ENCODE measurements at regions not wholly inside any gene's neighbourhood (a gene's known extent, or its start where the extent isn't known, plus 50 kb on each side); places are given as distances from the start of the nearest gene placed in this dataset.

DNA sequence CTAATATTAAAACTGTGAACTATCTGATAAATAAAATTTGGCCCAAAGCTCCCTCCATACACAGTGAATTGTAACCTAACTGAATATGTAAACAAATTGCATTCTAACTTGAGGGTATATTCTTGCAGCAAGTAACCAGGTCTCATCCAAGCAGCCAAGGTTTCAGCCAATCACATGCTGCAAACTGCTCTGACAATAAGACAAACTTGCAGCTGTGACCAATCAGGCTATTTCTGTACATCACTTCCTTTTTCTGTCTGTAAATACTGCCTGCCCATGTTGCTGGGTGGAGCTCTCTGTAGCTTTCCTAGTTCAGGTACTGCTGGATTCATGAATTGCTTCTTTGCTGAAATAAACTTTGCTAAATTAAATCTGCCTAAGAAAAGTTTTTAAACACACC lies 499.0 kb downstream of the GALC start:
- no peak for ATAC-seq
- intact Hi-C loops (cut with micrococcal nuclease), result no loop called here
- H3K9me3 ChIP-seq (ENCODE audit: control insufficient read depth, insufficient read depth, low read length), result no peaks in the 10 kb centered on the region
- no peak overlapping the region for H3K4me3 ChIP-seq (ENCODE audit: low read length)
- Mint-ChIP-seq H3K27me3 (ENCODE audit: low read depth in 2 of 2) (no peaks in the 10 kb centered on the region), H3K27ac (no peak overlapping the region), H3K4me3 (no peak overlapping the region), H3K9me3 (peaks cover 6 to 19% of the 10 kb centered on the region in 2 donors), H3K4me1 (no peaks in the 10 kb centered on the region), H3K36me3 (no peaks in the 10 kb centered on the region)
- H3K4me1 ChIP-seq (ENCODE audit: control insufficient read depth, insufficient read depth, low read length), result no peaks in the 10 kb centered on the region
- TF ChIP-seq, protein P1, sequence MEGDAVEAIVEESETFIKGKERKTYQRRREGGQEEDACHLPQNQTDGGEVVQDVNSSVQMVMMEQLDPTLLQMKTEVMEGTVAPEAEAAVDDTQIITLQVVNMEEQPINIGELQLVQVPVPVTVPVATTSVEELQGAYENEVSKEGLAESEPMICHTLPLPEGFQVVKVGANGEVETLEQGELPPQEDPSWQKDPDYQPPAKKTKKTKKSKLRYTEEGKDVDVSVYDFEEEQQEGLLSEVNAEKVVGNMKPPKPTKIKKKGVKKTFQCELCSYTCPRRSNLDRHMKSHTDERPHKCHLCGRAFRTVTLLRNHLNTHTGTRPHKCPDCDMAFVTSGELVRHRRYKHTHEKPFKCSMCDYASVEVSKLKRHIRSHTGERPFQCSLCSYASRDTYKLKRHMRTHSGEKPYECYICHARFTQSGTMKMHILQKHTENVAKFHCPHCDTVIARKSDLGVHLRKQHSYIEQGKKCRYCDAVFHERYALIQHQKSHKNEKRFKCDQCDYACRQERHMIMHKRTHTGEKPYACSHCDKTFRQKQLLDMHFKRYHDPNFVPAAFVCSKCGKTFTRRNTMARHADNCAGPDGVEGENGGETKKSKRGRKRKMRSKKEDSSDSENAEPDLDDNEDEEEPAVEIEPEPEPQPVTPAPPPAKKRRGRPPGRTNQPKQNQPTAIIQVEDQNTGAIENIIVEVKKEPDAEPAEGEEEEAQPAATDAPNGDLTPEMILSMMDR (IDR thresholded peaks at IDR 0.05), result no peak
- DNase-seq, result no peak
- no peaks in the 10 kb centered on the region for H3K36me3 ChIP-seq (ENCODE audit: control insufficient read depth, insufficient read depth, low read length)
- H3K27ac ChIP-seq (ENCODE audit: low read length), result no peak overlapping the region
- no peaks in the 10 kb centered on the region for H3K27me3 ChIP-seq (ENCODE audit: control insufficient read depth, insufficient read depth, low read length)

DNA sequence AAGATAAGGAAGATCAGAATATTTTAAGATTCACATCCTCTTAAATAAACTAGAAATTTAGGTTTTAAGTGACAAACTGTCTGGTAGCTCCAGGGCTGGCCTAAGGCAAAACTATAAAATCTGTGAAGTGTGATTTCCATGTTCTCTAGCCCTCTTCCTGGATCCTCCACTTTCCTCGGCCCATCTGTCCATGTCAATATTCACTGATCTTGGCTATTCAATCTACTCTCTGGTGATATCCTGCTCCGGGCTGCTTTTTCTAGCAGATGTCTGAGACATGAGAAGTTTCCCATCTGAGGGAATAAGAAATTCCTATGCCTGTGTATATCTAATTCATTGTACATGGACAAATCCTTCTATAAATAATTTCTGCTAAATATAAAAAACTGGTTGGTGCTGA lies 500.4 kb downstream of the GALC start:
- H3K4me1 ChIP-seq (ENCODE audit: control insufficient read depth, insufficient read depth, low read length), result no peaks in the 10 kb centered on the region
- ATAC-seq (no peak), DNase-seq (no peak)
- intact Hi-C loops (cut with micrococcal nuclease), result no loop called here
- no peaks in the 10 kb centered on the region for H3K27me3 ChIP-seq (ENCODE audit: control insufficient read depth, insufficient read depth, low read length)
- no peak overlapping the region for H3K27ac ChIP-seq (ENCODE audit: low read length)
- Mint-ChIP-seq H3K36me3 (no peaks in the 10 kb centered on the region), H3K27me3 (ENCODE audit: low read depth in 2 of 2) (no peaks in the 10 kb centered on the region), H3K9me3 (peaks cover 6 to 19% of the 10 kb centered on the region in 2 donors), H3K4me3 (no peak overlapping the region), H3K27ac (no peak overlapping the region), H3K4me1 (no peaks in the 10 kb centered on the region)
- no peaks in the 10 kb centered on the region for H3K36me3 ChIP-seq (ENCODE audit: control insufficient read depth, insufficient read depth, low read length)
- no peak overlapping the region for H3K4me3 ChIP-seq (ENCODE audit: low read length)
- no peaks in the 10 kb centered on the region for H3K9me3 ChIP-seq (ENCODE audit: control insufficient read depth, insufficient read depth, low read length)
- TF ChIP-seq, protein P1 (IDR thresholded peaks at IDR 0.05), result no peak
- 87% methylated on average over 2 of the region's 2 CpGs for WGBS (ENCODE audit: insufficient coverage)

DNA sequence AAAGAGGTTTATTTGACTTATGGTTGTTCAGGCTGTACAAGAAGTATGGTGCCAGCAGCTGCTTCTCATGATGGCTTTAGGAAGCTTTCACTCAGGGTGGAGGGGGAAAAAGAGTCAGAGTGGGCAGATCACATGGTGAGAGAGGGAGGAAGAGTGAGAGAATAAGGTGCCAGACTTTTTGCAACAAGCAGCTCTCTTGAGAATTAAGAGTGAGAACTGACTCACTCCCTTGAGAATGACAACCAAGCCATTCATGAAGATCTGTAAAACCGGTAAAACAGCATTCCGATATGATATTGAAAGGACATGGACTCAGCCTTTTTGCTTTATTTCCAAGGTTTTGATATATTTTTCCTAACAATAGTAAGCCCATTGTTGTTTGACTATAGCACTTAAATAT lies 501.2 kb downstream of the GALC start:
- Histone ChIP-seq H3K27me3 (ENCODE audit: control insufficient read depth, insufficient read depth, low read length) (no peaks in the 10 kb centered on the region), H3K36me3 (ENCODE audit: control insufficient read depth, insufficient read depth, low read length) (no peaks in the 10 kb centered on the region), H3K27ac (ENCODE audit: low read length) (no peak overlapping the region), H3K9me3 (ENCODE audit: control insufficient read depth, insufficient read depth, low read length) (no peaks in the 10 kb centered on the region), H3K4me1 (ENCODE audit: control insufficient read depth, insufficient read depth, low read length) (no peaks in the 10 kb centered on the region), H3K4me3 (ENCODE audit: low read length) (no peak overlapping the region)
- ATAC-seq (no peak), DNase-seq (no peak)
- Mint-ChIP-seq H3K4me1 (no peaks in the 10 kb centered on the region), H3K4me3 (no peak overlapping the region), H3K27ac (no peak overlapping the region), H3K9me3 (peaks cover 6 to 13% of the 10 kb centered on the region in 2 donors), H3K36me3 (no peaks in the 10 kb centered on the region), H3K27me3 (ENCODE audit: low read depth in 2 of 2) (no peaks in the 10 kb centered on the region)
- 79% methylated on average over 2 of the region's 2 CpGs for WGBS (ENCODE audit: insufficient coverage)
- TF ChIP-seq, protein P1 (IDR thresholded peaks at IDR 0.05), result no peak
- intact Hi-C loops (cut with micrococcal nuclease), result no loop called here

DNA sequence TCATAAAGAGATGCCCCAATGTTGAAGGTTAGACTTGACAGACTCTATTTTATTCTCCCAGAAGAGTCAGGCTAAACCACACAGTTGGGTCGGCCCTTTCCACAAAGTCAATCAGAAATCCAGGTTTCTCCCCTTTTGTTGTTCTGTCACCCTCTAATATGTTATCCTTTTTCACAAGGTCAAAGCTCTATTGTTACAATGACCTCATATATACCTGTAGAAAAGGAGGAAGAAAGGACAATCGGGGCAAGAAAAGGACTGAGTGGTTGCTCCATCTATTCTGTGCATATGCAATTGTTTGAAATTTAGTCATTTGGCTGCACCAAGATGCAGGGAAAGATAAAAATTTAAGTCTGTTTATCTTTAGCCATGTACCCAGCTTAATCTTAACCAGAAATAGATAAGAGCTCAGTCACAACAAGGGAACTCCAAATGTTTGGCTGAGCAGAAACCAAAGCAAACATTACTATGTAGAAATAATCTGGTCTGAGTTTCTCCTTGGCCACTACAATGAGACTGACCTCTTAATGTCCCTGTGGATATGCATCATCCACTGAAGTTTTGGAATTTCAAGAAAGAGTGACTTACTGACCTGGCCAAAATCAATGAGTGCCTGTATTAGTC lies 503.7 kb downstream of the GALC start:
- WGBS (ENCODE audit: insufficient coverage), result 71% methylated on average over 2 of the region's 2 CpGs
- Histone ChIP-seq H3K9me3 (ENCODE audit: control insufficient read depth, insufficient read depth, low read length) (no peaks in the 10 kb centered on the region), H3K4me1 (ENCODE audit: control insufficient read depth, insufficient read depth, low read length) (no peaks in the 10 kb centered on the region), H3K36me3 (ENCODE audit: control insufficient read depth, insufficient read depth, low read length) (no peaks in the 10 kb centered on the region), H3K27ac (ENCODE audit: low read length) (no peak overlapping the region), H3K27me3 (ENCODE audit: control insufficient read depth, insufficient read depth, low read length) (no peaks in the 10 kb centered on the region), H3K4me3 (ENCODE audit: low read length) (no peak overlapping the region)
- TF ChIP-seq, protein P1 (IDR thresholded peaks at IDR 0.05), result no peak
- peaks cover 8 to 14% of the 10 kb centered on the region in 2 donors for H3K9me3 Mint-ChIP-seq
- H3K4me3 Mint-ChIP-seq, result no peak overlapping the region
- no peak overlapping the region for H3K27ac Mint-ChIP-seq
- DNase-seq (no peak), ATAC-seq (no peak)
- H3K27me3 Mint-ChIP-seq (ENCODE audit: low read depth in 2 of 2), result no peaks in the 10 kb centered on the region
- intact Hi-C loops (cut with micrococcal nuclease), result no loop called here
- peaks cover 6% of the 10 kb centered on the region for H3K36me3 Mint-ChIP-seq
- H3K4me1 Mint-ChIP-seq, result no peaks in the 10 kb centered on the region
